ENCODE measurements at regions not wholly inside any gene's neighbourhood (a gene's known extent, or its start where the extent isn't known, plus 50 kb on each side); places are given as distances from the start of the nearest gene placed in this dataset.

- no peak for TF ChIP-seq CTCF (IDR thresholded peaks at IDR 0.05; ENCODE audit: low read length)
- no peak for TF ChIP-seq EZH2 (IDR thresholded peaks at IDR 0.05; ENCODE audit: borderline replicate concordance, low read length)
Observed at GRCh38 chr15:69861331-69862171, 236.2 kb downstream of the TLE3 start.
